GM19372 (cell line): ENCODE measurements at regions not wholly inside any gene's neighbourhood (a gene's known extent, or its start where the extent isn't known, plus 50 kb on each side); places are given as distances from the start of the nearest gene placed in this dataset.

ENCODE experiments used
- ATAC-seq: cut with Tn5 transposase; IDR thresholded peaks from one replicate; pipeline ENCODE4 v1.9.1; 2021; ENCODE audit warnings: mild to moderate bottlenecking, low read depth, moderate library complexity; ENCODE audit not compliant: unreplicated experiment

DNA sequence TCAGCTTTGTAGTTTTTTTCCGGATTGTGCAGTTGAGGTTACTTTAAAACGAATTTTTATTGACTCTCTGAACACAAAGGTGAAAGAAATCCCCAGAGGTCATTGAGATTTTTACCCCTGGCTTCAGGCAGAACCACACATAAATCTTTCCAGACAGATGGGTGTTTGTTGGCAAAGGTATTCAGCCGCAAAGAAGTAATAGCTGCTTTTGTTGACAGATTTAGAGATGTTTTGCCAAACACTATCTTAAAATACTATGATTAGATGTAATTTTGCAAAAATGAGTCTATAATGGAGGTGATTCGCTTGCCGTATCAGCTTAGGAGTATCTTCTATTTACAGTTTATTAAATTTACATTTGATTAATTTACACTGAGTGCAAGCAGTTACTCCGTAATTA lies 418.3 kb upstream of the CLINT1 start:
- ATAC-seq: no peak

DNA sequence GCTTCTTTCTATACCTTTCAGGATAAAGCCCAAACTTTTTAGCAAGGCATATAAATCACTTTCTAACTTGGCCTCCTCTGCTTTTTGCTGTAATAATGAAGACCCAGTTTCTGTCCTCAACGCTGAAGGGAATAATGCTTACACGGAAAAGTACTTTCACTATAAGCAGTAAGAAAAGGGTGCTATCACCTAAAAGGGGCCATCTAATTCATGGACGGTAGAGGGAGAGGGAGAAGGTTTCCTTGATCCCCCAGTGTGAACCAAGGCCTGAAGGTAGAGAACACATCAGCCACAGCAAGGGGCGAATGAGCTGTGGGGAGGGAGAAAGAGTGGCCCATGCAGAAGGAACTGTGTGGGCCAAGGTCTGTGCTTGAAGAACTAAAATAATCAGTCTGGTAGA lies 417.7 kb upstream of the CLINT1 start:
- ATAC-seq: no peak

DNA sequence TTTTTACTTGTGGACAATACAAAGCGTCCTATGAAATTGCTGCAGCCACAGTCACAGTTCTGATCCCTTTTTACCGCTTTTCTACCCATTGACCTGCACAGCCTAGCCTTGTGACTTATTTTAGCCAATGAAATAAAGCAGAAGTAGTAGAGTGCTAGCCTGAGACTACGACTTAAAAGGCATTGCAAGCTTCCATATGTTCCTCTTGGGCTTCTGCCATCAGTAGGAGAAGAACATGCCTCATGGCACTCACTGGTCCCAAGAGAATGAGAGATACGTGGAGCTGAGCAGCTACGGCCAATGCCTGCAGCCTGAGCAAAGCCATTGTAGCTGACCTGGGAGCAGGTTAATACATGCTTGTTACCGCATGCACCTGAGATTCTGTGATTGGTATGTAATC lies 416.6 kb upstream of the CLINT1 start:
- ATAC-seq: no peak

DNA sequence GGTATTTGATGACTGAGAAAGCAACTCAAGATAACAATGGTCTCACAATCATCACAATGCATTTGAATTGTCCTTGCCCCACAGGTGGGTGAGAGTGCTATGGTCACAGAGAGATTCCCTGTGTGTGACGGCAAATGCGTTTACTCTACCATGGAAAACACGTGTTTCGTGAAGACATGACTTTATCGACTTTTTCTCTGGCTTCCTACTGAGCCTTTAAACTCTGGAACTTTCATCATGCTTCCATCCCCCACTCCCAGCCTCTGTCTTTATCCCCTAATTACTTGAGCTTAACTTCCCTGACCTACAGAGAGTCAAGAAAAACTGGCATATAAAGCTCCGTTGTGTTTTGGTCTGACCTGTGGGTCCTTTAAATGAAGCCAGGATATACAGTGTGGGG lies 414.1 kb upstream of the CLINT1 start:
- ATAC-seq: no peak

DNA sequence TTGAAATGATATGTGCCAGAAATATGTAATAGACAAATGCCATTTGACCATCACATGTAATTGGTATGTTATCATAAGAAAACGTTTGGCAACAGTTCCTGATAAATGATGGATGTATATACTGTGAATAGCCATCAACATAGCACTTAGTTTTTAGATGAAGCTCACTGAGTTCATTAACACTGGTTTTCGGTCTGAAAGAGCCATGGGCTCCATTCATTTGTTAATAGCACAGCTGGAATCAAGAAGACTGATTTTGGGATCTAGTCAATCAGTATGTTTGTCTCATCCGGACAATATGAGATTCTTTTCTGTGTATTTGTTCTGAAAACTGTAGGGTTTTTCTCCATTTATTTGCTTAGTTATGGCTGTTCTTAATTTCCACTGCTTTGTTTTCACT lies 413.5 kb upstream of the CLINT1 start:
- ATAC-seq: no peak

DNA sequence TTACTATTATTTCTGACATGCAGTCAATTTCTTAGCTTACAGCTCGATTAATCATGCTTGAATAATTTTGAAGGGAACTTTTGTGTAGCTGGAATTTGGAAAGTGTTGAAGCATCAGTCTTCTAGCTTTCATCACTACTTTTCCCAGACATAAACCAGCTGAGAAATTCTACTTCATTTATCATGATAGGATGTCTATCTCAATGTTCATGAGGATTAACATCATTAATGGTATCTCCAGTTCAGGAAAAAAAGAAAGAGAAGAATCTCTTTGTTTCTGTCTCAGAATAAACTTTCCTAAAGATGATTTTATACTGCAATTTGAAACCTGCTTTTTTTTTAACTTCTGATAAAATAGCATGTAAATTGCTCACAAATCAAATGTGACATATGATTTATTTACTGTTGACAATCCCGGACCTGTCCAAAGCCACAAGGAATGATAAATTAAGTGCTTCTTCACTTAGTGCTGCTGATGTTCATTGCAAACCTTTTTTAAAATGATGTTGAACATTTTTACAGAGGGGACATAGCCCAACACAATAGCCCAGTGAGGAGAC lies 412.1 kb upstream of the CLINT1 start:
- no peak for ATAC-seq

DNA sequence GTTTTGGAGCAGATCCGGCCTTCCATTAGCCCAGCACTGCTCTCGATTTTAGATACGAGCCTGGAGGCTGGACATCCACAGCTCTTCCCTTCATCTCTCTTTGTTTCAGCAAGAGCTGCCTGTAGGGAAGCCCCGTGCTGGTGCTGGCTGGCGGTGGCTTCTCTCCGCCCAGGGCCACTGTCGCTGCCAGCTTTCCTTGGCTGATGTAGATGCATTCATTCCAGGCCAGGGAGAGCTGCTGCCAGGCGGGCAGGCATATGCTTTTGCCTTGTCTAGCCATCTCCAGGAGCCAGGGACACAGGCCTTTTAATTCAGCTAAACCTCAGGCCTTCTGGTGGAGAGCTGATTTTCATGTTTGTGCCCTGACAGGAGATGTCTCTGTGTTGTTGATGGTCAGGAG lies 409.3 kb upstream of the CLINT1 start:
- ATAC-seq: no peak

DNA sequence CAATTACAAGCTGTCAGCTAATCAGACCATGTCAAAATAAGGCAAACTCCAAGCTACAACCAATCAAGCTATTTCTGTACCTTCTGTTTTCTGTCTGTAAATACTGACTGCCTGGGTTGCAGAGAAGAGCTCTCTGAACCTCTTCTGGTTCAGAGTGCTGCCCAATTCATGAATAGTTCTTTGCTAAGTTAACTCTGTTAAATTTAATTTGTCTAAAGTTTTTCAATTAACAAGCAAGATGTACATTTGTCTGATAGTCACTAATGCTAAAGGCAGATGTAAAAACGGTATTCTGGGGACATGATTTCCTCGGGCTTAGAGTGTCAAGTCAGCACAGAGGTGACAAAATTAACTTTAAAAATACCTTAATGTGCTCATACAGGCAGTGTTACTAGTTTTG lies 408.3 kb upstream of the CLINT1 start:
- no peak for ATAC-seq

DNA sequence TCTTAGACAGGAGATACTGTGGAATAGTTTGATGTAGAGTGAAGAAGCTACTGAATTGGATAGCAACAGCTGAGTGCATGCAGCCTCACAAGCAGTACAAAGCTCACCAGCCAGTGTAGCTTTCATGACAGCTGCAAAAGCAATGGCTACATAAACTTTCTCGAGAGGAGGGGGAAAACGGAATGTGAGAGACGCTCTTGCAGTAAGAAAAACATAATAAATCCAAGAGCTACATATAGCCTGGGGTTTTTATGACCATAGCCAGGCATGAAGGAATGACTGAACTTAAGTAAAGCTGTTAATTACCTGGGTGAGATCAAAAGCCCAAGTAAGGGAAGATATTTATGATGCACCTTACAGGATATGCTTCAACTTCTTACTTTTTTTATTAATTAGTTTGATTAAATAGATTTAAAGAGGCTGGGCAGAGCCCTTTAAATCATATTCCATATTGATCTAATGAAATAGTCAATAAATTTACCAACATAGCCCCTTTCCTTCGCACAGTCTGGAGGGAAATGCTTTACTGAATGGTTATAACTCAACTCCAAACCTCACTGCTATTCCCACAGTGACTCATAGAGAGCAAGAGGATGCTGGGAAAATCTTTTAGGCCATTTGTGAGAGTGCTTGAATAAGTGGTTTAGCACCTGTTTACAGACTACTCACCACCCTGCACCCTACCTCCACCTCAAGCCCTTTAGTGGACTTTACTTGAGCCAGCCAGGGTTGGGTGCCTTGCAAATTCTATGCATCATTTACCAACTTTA lies 407.2 kb upstream of the CLINT1 start:
- no peak for ATAC-seq

DNA sequence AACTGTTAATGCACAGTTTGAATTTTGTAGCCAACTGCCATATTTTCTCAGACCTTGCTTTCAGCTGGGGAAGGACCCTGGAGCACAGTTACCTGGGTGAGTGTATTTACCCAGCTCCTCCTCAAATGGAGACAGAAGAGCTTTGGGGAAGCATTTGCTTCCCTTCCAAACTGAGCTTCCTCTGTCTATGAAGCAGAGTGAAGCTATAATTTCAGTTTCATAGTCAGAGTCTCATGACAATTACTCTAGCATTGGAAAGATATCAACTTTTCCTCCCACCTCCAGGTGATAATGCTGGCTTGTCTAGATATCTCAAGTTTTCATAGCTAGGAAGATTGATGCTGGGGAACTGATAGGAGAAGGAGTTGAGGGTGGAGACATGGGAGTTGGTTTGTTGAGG lies 406.4 kb upstream of the CLINT1 start:
- no peak for ATAC-seq

DNA sequence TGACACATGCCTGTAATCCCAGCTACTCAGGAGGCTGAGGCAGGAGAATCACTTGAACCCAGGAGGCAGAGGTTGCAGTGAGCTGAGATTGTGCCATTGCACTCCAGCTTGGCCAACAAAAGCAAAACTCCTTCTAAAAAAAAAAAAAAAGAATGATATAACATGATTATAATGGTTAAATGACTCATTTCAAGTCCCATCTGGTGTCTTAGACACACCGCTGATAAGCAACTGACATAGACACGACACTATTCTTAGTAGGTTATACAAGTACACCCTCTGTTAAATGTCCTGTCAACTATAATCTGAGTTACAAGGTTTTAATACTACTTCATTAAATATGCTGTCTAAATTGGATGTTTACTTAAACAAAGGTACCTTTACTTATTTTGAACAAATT lies 405.3 kb upstream of the CLINT1 start:
- no peak for ATAC-seq

DNA sequence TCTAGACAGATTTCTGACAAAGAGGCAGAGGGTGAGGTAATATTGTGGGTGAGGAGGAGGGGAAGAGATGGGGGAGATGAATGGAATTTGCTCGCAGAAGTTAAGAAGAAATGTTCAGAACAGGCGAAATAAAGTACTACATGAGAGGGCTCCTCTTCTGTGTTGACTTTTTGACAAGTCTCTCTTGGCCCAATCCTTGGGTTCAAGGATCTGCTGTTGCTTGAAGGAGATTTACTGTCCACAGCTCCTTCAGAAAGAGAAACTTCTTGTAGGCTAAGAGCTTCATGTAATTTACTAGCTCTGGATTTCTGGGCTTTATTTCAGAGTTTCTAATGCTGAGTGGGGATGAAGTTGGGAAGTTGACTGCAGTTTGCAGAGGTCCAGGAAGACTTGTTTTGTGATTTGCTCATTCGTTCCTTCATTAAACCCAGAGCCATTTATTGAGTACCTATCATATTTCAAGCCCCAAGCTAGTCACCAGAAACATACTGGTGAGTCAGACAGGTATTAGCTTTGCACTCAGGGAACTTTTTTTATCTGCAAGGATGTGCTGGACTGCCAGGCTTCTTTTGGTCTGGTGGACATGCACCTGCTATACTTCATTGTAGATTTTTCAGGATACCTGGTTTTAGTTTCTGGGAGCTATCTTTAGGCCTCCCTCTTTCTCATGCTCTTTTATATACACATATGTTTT lies 402.9 kb upstream of the CLINT1 start:
- ATAC-seq: no peak

DNA sequence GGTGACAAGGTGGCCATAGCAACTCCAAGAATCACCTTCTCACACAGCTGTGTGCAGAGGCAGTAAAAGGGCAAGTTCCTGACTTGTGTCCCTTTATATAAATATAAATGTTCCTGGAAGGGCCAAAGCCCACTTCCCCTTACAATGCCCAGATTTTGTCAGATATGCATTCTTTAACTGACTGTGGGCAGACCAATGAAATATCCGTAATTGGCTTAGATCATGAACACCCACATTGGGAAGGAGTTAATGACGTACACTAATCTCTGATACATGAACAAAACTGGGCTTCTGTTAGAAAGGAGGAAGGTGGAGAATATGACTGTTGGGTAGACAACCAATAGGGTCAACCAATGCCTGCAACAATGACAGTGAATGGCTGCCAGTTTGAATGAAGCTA lies 397.2 kb upstream of the CLINT1 start:
- ATAC-seq: no peak

DNA sequence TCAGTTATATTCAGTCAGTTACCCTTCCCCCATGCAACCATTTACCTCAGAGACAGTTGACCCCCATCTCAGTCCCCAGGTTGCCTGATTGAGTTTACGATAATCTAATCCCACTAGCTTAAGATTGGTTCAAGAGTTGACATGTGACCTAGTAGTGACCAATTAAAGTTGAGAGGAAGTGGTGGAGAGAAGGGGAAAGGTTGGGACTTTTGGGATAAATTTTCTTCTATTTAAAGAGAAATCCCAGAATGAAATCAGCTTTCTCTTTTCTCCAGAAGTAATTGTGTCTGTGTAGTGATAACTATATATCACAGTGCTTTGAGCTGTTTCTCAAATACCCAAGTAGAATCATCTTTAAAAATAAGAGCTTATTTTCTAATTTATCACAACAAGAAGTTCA lies 396.7 kb upstream of the CLINT1 start:
- ATAC-seq: no peak

DNA sequence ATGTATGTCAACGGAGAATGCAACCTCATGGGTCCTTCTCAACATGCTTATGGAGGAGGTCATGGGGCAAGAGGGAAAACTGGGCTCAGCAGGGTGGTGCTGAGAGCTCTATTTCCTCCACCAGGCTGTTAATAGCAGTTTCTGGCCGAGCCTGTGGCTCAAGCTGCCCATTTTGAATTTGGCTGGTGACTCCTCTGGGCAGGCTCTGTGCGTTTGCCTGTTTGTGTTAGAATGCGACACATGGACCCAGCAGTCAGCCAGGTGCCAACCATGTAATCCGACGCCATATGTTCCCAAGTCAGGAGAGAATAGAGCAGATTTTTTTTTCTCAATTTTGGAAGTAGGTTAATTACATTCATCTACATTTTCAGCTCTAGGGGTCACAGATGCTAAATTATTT lies 387.7 kb upstream of the CLINT1 start:
- no peak for ATAC-seq

DNA sequence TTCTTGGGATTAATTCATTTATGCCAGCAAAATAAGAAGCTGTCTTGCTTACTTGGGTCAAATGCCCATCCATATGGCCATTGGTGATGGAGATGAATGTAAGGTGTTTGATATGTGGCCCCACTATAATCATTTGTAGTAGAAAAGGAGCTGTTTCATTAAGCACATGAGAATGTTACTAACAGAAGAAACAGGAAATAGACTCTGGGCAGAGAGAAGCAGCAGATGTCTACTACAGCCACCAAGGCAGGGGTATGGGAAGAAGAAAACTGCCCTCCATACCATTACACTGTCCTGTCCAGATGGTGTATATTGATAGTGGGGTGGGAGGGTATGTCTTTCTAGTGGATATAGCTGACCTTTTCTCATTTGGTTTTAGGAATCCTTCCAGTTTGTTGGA lies 386.6 kb upstream of the CLINT1 start:
- no peak for ATAC-seq

DNA sequence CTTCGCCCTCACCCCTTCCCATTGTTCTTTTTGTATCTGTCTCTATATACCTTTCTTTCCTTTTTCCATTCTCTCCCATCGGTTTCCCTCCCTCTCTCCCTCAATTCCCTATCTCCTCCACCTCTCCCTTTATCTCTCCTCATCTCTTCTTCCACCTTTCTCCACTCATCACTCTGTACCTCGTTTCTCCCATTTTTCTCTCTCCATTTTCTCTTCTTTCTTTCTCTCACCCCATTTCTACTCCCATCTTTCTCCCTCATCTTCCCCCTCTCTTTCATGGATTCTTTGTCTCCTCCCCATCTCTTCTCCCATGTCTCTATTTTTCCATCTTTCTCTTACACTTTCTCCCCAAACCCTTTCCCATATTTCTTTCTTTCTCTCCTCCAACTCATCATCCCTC lies 385.9 kb upstream of the CLINT1 start:
- ATAC-seq: no peak

DNA sequence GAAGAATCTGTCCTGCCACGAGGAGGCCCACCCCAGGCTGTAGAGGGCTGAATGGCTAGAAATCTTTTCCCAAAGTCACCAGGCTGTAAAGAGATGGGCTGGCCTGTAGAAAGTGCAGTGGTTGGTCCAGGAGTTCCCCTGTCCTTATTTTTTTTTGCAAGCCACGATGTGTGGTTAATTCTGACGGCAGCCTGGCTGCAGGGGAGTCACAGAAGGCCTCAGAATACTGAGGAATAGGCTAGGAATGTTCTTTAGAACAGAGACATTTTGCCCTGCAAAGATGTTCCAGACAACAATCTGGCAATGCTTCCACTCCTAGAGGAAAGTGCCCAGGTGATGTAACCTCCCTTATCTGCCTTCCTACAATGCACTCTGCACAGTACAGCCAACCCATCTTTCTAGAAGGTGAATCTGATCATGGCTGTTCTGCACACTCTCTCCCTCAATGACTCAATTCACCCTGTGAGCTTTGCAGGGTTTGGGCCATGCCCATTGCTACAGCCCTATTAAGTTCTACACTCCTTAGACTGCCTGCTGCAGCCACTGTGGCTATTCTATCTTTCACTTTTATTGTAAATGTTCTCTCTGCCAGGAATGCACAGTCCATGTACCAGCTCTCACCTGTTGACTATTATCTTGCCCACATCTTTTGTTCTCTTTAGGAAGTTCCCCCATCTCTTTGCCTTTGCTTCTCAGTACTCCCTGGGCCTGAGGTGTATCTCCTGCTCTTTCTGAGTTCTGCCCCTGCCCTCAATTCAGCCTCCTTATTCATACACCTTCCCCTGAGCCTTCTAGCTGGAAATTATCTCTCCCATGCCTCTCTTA lies 377.8 kb upstream of the CLINT1 start:
- ATAC-seq: no peak

DNA sequence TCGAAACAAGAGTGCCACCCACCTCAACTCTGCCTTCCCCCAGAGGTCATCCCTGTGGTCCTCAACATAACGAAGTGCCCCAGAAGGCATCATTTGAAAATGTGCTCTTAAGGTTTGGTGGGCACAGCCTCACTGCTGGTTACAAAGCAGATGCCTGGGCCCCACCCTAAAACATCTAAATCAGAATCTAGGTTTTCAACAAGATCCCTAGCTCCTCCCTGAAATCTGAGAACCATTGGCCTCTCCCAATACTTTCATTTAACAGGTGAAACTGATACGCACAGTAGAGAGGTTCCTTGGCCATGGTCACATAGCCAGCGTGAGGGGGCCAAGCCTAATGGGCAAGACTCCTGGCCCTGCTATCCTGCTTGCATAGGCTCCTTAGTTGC lies 376.2 kb upstream of the CLINT1 start:
- no peak for ATAC-seq

DNA sequence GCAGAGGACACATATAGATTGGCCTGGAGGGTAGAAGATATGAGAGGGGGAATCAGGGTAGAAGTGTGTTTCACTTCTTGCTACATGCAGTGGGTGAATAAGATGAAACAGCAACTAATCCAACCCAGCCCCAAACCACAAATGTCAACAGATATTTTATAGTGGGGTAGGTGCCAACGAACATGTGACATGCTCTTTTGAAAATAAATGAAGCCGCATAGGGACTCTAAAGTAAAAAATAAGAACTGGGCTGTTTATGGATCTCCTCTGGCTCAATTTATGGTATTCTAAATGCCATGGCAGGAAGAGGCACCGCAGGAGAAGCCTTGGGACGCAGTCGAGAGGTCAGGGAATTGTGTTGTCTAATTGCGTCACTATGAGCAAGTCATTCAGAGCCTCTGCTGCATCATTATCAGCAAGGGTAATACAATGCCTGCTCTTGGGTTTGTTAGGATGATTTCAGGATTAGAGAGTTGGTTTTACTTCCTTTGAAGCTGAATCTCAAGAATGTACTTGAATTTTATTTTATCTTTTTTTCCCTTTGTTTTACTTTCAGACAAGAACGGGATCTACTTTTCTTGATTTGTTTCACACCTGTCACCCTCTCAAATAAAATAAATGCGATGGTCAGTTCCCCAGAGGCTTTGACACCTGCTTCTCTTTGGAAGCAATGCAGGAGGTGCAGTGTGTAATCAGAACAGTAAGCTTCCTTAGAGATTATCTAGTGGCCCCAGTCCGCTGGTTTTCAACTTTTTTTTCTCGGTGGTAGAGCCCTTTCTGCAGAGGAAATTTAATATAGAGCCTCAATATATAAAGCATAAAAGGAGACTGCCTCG lies 375.6 kb upstream of the CLINT1 start:
- ATAC-seq: no peak
